ES-I3 (cell line): ENCODE measurements at regions not wholly inside any gene's neighbourhood (a gene's known extent, or its start where the extent isn't known, plus 50 kb on each side); places are given as distances from the start of the nearest gene placed in this dataset.

Experiments used
- H3K36me3 ChIP-seq: 2 replicates; pipeline ENCODE4 v1.6.1; 2013; ENCODE audit warnings: mild to moderate bottlenecking, low read length, control low read depth, moderate library complexity; ENCODE audit not compliant: insufficient read depth
- H3K4me1 ChIP-seq: 2 replicates; pipeline ENCODE4 v1.6.1; 2013; ENCODE audit warnings: mild to moderate bottlenecking, control low read depth, low read length; ENCODE audit not compliant: insufficient read depth
- H3K9ac ChIP-seq: 2 replicates; pipeline ENCODE4 v1.6.1; 2013; ENCODE audit warnings: low read depth, mild to moderate bottlenecking, low read length, moderate library complexity
- H3K9me3 ChIP-seq: 2 replicates; pipeline ENCODE4 v1.6.1; 2013; ENCODE audit warnings: mild to moderate bottlenecking, low read length, moderate library complexity; ENCODE audit not compliant: control insufficient read depth, insufficient read depth

DNA sequence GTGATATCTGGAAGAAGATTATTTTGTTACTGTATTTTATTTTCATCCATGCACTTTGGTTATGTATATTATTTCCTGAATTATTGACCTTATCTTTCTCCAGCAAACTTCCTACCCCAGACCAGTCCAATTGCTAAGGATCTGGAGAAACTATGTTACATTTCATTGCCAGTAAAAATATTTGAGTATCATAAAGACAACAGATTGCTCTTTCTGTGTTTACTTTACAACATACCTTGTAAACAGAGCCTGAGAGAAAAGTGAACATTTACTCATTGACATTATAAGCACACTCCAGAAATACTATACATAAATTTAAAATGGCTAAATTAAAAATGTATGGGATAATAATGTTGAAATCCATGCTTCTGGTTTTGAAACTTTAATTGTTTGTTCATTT, 186.2 kb upstream of the FAM3C start:
- no peaks in the 10 kb centered on the region for H3K9me3 ChIP-seq
- no peak overlapping the region for H3K9ac ChIP-seq
- no peaks in the 10 kb centered on the region for H3K36me3 ChIP-seq
- H3K4me1 ChIP-seq = no peaks in the 10 kb centered on the region

DNA sequence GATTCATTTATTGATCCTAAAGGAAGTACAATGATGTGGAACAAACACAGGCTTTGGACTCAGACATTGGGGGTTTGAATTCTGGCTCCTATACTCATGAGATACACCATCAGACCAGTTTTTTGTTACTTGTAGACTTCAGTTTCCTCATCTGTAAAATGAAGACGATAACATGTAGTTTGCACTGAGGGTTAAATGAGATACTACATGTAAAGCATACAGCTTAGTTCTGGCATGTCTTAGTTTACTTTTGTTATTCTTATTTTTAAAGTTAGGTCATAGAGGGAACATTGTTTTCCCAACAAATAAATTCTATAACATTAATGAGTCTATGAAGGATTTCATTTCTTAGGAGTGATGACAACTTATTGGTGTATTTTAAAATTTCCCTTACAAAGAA, 183.5 kb upstream of the FAM3C start:
- H3K9me3 ChIP-seq = no peaks in the 10 kb centered on the region
- H3K4me1 ChIP-seq = no peaks in the 10 kb centered on the region
- no peak overlapping the region for H3K9ac ChIP-seq
- no peaks in the 10 kb centered on the region for H3K36me3 ChIP-seq

DNA sequence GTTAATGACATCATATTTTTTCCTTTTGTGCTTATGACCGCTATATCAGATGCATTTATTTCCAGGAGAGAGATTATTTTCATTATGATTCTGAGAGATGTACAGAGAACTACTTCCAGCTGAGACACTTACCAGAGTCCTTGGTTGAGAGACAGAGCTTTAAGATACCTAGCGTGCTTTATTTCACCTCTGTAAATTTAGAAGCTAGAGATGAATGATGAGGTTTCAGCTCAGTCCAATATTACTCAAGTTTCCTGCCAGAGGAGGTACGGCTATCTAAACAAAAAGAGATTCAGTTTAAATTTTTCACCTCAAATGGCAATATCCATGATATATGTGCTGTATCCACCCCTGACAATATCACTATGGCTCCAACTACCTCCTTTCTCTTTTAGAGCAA, 182.6 kb upstream of the FAM3C start:
- Histone ChIP-seq H3K36me3 (no peaks in the 10 kb centered on the region), H3K9ac (no peak overlapping the region), H3K9me3 (no peaks in the 10 kb centered on the region), H3K4me1 (no peaks in the 10 kb centered on the region)

DNA sequence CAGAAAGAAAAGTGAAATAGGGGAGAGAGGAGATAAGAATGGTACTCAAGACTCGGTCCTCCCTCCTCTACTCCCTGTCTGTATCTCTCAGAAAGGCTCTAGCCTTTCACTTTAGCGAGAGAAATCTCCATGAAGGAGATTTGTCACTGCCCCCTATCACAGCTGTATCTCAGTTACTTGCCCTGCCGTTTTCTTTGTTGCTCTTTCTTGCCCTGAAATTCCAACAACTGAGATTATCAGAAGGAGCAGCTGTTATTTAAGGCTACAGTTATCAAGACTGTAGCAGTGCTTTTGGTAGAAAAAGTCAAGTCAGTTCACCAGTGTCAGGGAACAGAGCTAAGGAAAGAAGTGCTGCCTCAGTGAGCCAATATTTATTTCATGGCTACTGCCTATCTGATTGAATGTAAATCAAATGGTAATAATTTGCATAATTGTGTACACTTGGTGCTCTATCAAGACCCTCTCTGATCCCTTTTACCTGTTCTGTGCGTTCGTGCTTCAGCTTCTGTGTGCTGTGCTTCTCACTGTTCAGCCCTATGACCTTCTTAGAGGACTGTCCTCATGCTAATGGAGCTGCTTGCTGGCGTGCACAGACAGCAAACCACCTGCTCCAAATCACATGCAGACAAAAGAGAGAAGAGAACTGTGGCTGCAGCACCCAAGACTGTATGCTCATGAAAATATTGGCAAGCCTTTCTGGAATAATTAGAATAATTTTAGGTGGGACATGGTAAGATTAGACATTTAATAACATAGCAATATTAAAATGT, 180.2 kb upstream of the FAM3C start:
- H3K36me3 ChIP-seq = no peaks in the 10 kb centered on the region
- H3K4me1 ChIP-seq = no peaks in the 10 kb centered on the region
- H3K9ac ChIP-seq = no peak overlapping the region
- no peaks in the 10 kb centered on the region for H3K9me3 ChIP-seq

DNA sequence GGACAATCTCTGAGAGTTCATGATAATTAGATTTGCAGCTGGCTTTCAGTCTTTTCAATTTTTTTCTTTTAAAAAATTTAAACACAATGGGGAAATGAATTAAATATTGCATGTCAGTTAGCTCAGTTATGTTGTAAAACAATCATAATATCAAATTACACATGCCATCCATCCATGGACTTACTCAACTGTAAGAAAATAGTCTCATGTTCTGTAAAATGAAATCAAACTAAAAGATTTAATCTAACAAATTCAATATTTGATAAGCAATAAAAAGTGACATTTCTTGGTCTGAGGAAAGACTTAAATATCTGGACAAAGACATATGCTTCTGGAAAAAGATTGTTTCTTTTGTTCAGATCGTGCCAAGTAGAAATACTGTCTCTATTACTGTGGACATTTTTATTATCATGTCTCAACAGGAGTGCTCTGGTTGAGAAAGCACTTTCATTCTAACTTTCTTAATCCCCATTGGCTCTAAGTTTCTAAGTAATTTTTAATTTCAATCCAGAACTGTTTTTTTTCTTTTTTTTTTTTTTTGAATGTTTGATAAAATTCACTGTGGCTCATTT, 179.2 kb upstream of the FAM3C start:
- H3K9me3 ChIP-seq = no peaks in the 10 kb centered on the region
- no peaks in the 10 kb centered on the region for H3K36me3 ChIP-seq
- no peaks in the 10 kb centered on the region for H3K4me1 ChIP-seq
- H3K9ac ChIP-seq = no peak overlapping the region

DNA sequence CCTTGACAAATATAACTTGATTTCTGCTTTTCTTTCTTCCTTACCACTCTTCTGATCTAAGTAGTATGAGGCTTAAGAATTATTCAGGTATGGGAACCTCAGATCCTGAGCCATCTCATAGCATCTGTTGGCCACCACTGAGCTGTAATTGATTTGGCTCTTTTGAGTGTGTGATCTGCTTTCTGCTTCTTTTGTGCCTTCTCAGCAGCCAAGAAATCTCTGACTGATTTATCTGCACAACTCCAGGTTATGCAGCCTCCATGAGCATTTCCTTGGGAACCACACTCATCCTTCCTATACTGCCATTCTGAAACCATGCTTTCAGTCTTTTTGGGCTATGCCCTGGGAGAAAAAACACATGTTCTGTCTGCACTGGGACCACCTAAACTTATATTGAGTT, 178.0 kb upstream of the FAM3C start:
- H3K9me3 ChIP-seq = no peaks in the 10 kb centered on the region
- H3K4me1 ChIP-seq = no peaks in the 10 kb centered on the region; the same call in 1 of the 2 replicates
- no peaks in the 10 kb centered on the region for H3K36me3 ChIP-seq
- H3K9ac ChIP-seq = no peak overlapping the region

DNA sequence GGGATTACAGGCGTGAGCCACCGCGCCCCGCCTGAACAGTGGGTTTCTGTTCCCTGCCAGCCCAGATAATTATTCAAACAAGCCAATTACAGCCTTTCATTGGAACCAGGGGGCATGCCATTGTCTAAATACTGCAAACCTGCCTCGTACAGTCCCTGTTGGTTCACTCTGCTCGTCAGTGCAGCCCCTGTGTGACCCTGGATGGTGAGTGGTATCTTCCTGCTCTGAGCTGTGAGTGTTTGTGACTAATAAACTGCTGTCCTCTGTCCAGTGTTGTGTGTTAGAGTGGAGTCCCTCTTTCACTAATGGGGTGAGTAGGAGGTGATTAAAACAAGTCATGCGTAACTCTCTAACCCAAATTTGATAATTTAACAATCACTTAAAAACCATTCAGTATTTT, 176.5 kb upstream of the FAM3C start:
- H3K36me3 ChIP-seq = no peaks in the 10 kb centered on the region
- H3K9ac ChIP-seq = no peak overlapping the region
- H3K4me1 ChIP-seq = no peaks in the 10 kb centered on the region; the same call in 1 of the 2 replicates
- H3K9me3 ChIP-seq = no peaks in the 10 kb centered on the region

DNA sequence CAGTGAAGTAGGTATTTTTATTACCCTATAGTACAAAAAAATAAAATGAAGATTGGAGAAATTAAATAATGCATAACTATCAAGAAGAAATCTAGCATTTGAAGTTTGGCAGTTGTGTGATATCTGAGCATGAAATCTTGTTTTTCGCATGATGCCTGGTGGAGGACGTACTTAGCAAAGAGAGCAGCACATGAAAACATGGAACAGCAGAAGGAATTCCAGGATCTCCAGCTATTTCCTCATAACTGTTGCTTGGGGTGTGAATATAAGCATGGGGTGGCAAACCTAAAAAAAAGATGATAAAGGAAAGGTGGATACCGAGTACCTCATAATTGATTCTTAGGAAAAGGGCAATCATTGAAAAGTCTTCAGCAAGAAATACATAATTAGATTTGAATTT, 174.3 kb upstream of the FAM3C start:
- Histone ChIP-seq H3K9me3 (no peaks in the 10 kb centered on the region), H3K4me1 (no peaks in the 10 kb centered on the region; the same call in 1 of the 2 replicates), H3K36me3 (no peaks in the 10 kb centered on the region), H3K9ac (no peak overlapping the region)

DNA sequence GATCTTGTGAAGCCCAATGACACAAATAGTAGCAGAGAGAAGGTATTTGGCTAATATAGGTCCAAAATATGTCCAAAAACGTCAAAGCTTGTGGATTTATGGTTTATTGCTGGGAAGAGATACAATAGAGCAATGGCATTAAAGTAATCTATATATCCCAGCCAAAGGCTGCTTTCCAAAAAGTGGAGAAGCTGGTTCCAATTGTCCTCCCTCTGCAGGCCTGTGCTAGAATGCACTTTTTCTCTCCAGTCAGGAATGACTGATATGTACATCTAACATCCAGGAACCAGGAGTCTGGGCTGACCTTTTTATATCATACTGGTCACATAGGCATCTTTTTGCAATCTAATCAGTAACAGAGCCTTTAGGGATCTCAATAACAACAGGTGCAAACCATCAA, 167.1 kb upstream of the FAM3C start:
- H3K9me3 ChIP-seq = no peaks in the 10 kb centered on the region
- peaks cover 9% of the 10 kb centered on the region; the same call in 1 of the 2 replicates for H3K4me1 ChIP-seq
- H3K9ac ChIP-seq = no peak overlapping the region
- no peaks in the 10 kb centered on the region for H3K36me3 ChIP-seq

DNA sequence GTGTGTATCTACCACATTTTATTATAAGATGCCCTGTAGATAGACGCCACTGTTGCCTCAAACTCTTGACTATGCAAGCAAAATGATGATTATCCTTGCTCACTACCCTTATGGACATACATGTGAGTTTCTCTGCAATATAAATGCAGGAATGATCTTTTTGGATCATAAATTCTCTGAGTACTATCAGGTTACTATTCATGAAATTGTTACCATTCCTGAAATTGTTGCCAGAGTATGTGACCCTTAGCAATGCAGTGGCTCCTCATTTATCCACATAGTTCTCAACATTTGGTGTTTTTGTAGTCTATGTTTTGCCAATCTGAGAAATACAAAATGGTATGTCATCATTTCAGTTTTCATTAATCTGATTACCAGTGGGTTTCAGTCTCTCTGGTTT, 166.2 kb upstream of the FAM3C start:
- Histone ChIP-seq H3K36me3 (no peaks in the 10 kb centered on the region), H3K9ac (no peak overlapping the region), H3K4me1 (peaks cover 9% of the 10 kb centered on the region; the same call in 1 of the 2 replicates), H3K9me3 (no peaks in the 10 kb centered on the region)

DNA sequence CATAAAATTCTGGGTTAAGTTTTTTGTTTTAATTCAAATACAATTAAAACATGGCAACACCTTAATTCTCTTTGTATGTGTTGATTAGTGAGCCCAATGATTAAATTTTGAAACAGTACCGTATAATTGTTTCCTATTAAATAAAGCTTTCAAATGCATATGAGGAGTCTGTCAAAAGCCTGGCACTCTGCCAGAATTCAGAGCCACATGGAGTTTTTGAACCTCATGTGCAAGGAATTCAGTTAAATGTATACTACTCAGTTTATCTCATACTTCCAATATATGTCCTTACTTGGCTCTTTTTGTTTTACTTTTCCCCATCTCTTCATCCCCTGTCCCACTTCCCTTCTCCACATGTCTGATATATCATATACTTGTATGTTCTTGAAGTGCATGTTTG, 165.6 kb upstream of the FAM3C start:
- no peaks in the 10 kb centered on the region for H3K36me3 ChIP-seq
- no peak overlapping the region for H3K9ac ChIP-seq
- peaks cover 9% of the 10 kb centered on the region; the same call in 1 of the 2 replicates for H3K4me1 ChIP-seq
- H3K9me3 ChIP-seq = no peaks in the 10 kb centered on the region

DNA sequence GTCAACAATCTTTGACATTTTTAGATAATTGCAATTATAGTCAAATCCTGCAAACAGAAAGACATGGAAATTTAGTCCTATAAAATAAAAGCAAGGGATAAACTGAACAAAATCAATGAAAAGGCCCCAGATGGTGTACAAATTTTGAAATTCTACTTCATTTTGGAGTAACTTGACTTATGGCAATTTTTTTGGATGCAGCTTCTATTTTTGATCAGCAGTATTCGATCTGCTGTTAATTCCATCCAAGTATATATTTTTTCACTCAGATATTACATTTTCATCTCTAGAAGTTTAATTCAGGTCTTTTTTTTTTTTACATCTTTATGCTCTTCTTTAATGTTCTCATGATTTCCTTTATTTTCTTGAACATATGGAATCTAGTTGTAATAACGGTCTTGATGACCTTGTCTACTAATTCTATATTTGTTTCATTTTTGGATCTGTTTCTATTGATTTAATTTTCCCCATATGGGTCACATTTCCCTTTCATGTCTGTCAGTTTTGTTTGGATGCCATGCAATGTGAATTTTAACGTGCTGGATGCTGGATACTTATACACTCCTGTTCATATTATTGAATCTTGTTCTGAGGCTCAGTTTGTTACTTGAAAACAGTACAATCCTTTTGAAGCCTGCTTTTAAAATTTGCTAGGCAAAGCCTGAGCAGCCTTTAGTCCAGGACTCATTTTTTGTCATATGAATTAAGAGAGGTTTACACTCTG, 164.3 kb upstream of the FAM3C start:
- Histone ChIP-seq H3K9ac (no peak overlapping the region), H3K36me3 (no peaks in the 10 kb centered on the region), H3K9me3 (no peaks in the 10 kb centered on the region), H3K4me1 (peaks cover 9% of the 10 kb centered on the region; the same call in 1 of the 2 replicates)

DNA sequence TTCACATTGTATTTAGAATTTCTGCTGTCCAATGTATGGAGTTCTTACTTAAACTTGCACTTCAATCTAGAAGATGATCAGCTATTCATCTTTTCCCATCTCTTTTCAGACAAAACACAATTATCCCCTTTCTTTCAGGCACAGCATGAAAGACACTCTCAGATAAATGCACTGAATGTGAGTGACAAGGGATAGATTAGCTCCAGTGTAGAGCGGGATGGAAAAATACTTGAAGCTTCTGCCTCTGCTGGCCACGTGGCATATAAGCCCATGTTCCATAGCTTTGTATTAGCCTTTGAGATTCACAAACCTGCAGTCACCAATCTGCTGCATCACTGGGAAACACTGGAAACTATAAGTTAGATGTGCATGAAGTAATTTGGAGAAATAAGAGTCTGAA, 162.2 kb upstream of the FAM3C start:
- Histone ChIP-seq H3K4me1 (peaks cover 6% of the 10 kb centered on the region; the same call in 1 of the 2 replicates), H3K9me3 (no peaks in the 10 kb centered on the region), H3K36me3 (no peaks in the 10 kb centered on the region), H3K9ac (no peak overlapping the region)

DNA sequence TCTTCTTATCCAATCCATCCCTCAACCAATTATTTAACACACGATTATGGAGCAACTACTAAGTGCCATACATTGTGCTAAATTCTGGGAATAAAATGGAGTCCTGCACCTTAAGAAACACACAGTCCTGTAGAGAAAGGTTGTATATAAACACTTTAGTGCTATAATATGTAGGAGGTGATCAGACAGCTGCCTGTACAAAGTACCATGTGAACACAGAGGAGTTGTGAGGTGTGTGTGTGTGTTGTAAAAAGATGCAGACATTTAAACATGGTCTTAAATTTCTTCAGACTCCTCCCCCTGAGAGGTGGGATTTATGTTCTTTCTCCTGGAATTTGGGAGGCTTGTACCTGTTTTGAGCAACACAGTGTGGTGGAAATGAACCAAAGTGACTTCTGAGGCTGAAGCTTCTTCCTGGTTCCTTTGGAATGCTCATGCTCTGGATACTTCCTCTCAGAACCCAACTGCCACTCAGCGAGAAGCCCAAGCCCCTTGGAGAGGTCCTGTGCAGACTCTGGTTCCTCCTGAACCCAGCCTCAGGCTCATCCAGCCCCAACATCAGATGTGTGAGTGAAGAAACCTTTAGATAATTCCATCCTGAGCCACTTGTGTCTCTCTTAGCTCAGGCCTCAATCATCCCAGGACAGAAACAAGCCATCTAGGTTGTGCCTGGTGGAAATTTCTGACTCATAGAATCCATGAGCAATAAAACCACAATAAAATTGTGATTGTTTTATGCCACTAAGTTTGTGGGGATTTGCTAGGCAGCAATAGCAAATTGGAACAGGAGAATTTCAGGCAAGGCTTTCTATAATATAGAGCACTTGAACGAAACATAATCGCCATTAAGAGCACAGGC, 161.2 kb upstream of the FAM3C start:
- no peak overlapping the region for H3K9ac ChIP-seq
- no peaks in the 10 kb centered on the region for H3K36me3 ChIP-seq
- H3K4me1 ChIP-seq = 0 out of 2 replicates have a peak, but pooled peaks cover 4% of the 10 kb centered on the region
- no peaks in the 10 kb centered on the region for H3K9me3 ChIP-seq
